ENCODE measurements at regions not wholly inside any gene's neighbourhood (a gene's known extent, or its start where the extent isn't known, plus 50 kb on each side); places are given as distances from the start of the nearest gene placed in this dataset.
"Not testable (repeated sequence)": the region's sequence is repeated elsewhere in the genome, so short reads cannot be mapped to it uniquely, and the experiment has no call there.

DNA sequence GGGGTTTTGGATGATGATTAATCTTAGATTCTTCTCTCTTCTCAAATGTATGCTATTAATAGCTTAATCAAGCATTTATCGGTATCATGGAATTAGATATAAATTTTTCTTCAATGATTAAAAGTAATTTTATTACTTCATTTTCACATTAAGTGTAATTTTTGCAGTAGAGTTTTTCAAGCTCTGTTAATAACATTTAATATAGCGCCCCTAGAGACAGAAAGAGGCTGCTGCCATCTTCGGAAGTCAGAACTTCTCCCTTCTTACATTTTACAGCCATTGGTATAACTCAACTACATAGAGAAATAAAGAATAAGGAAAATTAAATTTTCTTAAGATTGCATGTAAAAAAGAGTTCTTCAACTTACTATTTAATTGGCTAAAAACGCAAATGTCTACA lies 540.3 kb downstream of the GABRG2 start:
- Histone ChIP-seq H3K27ac (ENCODE audit: low read depth in 2 of 2, low read length in 1 of 2) (no peak overlapping the region), H3F3A (replicated peaks; ENCODE audit: insufficient read depth) (no peaks in the 10 kb centered on the region), H3K9me3 (no peaks in the 10 kb centered on the region), H3K4me1 (ENCODE audit: control insufficient read depth in 1 of 2, insufficient read depth in 2 of 2, low read depth in 1 of 2, low read length in 1 of 2) (no peaks in the 10 kb centered on the region), H3K9me2 (no peaks in the 10 kb centered on the region), H2AFZ (ENCODE audit: low read depth) (no peak overlapping the region), H3K4me2 (no peak overlapping the region), H3K9ac (no peak overlapping the region), H3K79me2 (ENCODE audit: insufficient read depth) (no peaks in the 10 kb centered on the region), H3K4me3 (ENCODE audit: low read depth in 2 of 2, low read length in 1 of 2) (no peak overlapping the region), H3K36me3 (replicated peaks in 1 of 2; ENCODE audit: control insufficient read depth in 1 of 2, insufficient read depth in 2 of 2, low read length in 1 of 2) (no peaks in the 10 kb centered on the region), H4K20me1 (ENCODE audit: insufficient read depth) (no peaks in the 10 kb centered on the region), H3K27me3 (ENCODE audit: insufficient read depth) (no peaks in the 10 kb centered on the region)
- peak; percentile 2 for DNase-seq
- ChIA-PET POLR2A (no interaction called here), CTCF (interaction anchor here (0.6 to 1.0 kb wide), 5 partner anchors 15 to 399 kb away, joined by 3 to 4 read pairs (median 3); no protein-coding TSS in a partner anchor)
- 12% methylated on average over 4 of the region's 4 CpGs for WGBS (ENCODE audit: low lambda C conversion rate)
- no peak for TF ChIP-seq RCOR1 (IDR thresholded peaks at IDR 0.05; ENCODE audit: low read length)
- TF ChIP-seq RFX5 (IDR thresholded peaks at IDR 0.05; ENCODE audit: low read length), result no peak
- TF ChIP-seq TEAD4 (IDR thresholded peaks at IDR 0.05; ENCODE audit: borderline replicate concordance, insufficient read depth), result no peak
- no peak for TF ChIP-seq SIN3A (IDR thresholded peaks at IDR 0.05; ENCODE audit: borderline replicate concordance, low read depth, low read length)
- TF ChIP-seq EZH2phosphoT487 (IDR thresholded peaks at IDR 0.05; ENCODE audit: borderline replicate concordance, low read depth), result no peak
- TF ChIP-seq RAD21 (IDR thresholded peaks at IDR 0.05; ENCODE audit: low read length), result 0 out of 2 replicates have a peak, but pooled peaks have one; percentile 13
- no peak for TF ChIP-seq MXI1 (IDR thresholded peaks at IDR 0.05; ENCODE audit: low read depth, low read length)
- no peak for TF ChIP-seq CHD2 (IDR thresholded peaks at IDR 0.05; ENCODE audit: low read length, partially characterized antibody)
- no peak for TF ChIP-seq MEF2A (IDR thresholded peaks at IDR 0.05; ENCODE audit: borderline replicate concordance, low read depth)
- no peak for TF ChIP-seq GATA2 (CRISPR knock-in tag; IDR thresholded peaks at IDR 0.05)
- TF ChIP-seq, protein P1, sequence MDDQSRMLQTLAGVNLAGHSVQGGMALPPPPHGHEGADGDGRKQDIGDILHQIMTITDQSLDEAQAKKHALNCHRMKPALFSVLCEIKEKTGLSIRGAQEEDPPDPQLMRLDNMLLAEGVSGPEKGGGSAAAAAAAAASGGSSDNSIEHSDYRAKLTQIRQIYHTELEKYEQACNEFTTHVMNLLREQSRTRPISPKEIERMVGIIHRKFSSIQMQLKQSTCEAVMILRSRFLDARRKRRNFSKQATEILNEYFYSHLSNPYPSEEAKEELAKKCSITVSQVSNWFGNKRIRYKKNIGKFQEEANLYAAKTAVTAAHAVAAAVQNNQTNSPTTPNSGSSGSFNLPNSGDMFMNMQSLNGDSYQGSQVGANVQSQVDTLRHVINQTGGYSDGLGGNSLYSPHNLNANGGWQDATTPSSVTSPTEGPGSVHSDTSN (IDR thresholded peaks at IDR 0.05), result no peak
- TF ChIP-seq FOSL2 (IDR thresholded peaks at IDR 0.05; ENCODE audit: borderline replicate concordance, low read depth), result no peak
- TF ChIP-seq, protein P2, sequence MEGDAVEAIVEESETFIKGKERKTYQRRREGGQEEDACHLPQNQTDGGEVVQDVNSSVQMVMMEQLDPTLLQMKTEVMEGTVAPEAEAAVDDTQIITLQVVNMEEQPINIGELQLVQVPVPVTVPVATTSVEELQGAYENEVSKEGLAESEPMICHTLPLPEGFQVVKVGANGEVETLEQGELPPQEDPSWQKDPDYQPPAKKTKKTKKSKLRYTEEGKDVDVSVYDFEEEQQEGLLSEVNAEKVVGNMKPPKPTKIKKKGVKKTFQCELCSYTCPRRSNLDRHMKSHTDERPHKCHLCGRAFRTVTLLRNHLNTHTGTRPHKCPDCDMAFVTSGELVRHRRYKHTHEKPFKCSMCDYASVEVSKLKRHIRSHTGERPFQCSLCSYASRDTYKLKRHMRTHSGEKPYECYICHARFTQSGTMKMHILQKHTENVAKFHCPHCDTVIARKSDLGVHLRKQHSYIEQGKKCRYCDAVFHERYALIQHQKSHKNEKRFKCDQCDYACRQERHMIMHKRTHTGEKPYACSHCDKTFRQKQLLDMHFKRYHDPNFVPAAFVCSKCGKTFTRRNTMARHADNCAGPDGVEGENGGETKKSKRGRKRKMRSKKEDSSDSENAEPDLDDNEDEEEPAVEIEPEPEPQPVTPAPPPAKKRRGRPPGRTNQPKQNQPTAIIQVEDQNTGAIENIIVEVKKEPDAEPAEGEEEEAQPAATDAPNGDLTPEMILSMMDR (IDR thresholded peaks at IDR 0.05), result peak; percentile 62
- TF ChIP-seq NRF1 (IDR thresholded peaks at IDR 0.05; ENCODE audit: low read depth, low read length), result no peak
- TF ChIP-seq, protein P3, sequence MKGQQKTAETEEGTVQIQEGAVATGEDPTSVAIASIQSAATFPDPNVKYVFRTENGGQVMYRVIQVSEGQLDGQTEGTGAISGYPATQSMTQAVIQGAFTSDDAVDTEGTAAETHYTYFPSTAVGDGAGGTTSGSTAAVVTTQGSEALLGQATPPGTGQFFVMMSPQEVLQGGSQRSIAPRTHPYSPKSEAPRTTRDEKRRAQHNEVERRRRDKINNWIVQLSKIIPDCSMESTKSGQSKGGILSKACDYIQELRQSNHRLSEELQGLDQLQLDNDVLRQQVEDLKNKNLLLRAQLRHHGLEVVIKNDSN (IDR thresholded peaks at IDR 0.05; ENCODE audit: borderline replicate concordance, low read depth), result no peak
- no peak for TF ChIP-seq POLR2AphosphoS5 (IDR thresholded peaks at IDR 0.05; ENCODE audit: low read depth, low read length)
- TF ChIP-seq, protein P4, sequence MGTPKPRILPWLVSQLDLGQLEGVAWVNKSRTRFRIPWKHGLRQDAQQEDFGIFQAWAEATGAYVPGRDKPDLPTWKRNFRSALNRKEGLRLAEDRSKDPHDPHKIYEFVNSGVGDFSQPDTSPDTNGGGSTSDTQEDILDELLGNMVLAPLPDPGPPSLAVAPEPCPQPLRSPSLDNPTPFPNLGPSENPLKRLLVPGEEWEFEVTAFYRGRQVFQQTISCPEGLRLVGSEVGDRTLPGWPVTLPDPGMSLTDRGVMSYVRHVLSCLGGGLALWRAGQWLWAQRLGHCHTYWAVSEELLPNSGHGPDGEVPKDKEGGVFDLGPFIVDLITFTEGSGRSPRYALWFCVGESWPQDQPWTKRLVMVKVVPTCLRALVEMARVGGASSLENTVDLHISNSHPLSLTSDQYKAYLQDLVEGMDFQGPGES (IDR thresholded peaks at IDR 0.05; ENCODE audit: low read depth, low read length), result no peak
- no peak for TF ChIP-seq TCF12 (IDR thresholded peaks at IDR 0.05)

DNA sequence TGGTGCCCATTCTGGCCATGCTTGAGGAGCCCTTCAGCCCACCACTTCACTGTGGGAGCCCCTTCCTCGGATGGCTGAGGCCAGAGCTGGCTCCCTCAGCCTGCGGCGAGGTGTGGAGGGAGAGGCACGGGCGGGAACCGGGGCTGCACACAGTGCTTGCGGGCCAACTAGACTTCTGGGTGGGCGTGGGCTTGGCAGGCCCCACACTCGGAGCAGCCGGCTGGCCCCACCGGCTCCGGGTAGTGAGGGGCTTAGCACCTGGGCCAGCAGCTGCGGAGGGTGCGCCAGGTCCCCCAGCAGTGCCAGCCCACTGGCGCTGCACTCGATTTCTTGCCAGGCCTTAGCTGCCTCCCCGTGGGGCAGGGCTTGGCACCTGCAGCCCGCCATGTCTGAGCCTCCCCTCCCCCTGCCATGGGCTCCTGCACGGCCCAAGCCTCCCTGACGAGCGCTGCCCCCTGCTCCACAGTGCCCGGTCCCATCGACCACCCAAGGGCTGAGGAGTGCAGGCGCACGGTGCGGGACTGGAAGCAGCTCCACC lies 554.2 kb downstream of the GABRG2 start:
- H3F3A ChIP-seq (replicated peaks; ENCODE audit: insufficient read depth); H3K27me3 ChIP-seq (ENCODE audit: insufficient read depth); DNase-seq; H3K9me3 ChIP-seq; H3K4me3 ChIP-seq (ENCODE audit: low read depth in 2 of 2, low read length in 1 of 2); H2AFZ ChIP-seq (ENCODE audit: low read depth); H3K27ac ChIP-seq (ENCODE audit: low read depth in 2 of 2, low read length in 1 of 2); H3K79me2 ChIP-seq (ENCODE audit: insufficient read depth); H3K9ac ChIP-seq; CTCF ChIA-PET; H4K20me1 ChIP-seq (ENCODE audit: insufficient read depth); H3K4me1 ChIP-seq (ENCODE audit: control insufficient read depth in 1 of 2, insufficient read depth in 2 of 2, low read depth in 1 of 2, low read length in 1 of 2); H3K4me2 ChIP-seq; POLR2A ChIA-PET; H3K36me3 ChIP-seq (replicated peaks in 1 of 2; ENCODE audit: control insufficient read depth in 1 of 2, insufficient read depth in 2 of 2, low read length in 1 of 2); H3K9me2 ChIP-seq: not testable (repeated sequence)
- WGBS (ENCODE audit: low lambda C conversion rate), result 60% methylated on average over 10 of the region's 26 CpGs

Data from SK-N-SH (cell line).